Erythroblast (primary cell): ENCODE measurements at regions not wholly inside any gene's neighbourhood (a gene's known extent, or its start where the extent isn't known, plus 50 kb on each side); places are given as distances from the start of the nearest gene placed in this dataset.

Experiments
- GATA1 ChIP-seq: IDR thresholded peaks from 2 replicates; pipeline ENCODE4 v1.6.1; 2011; ENCODE audit warnings: low read depth, mild to moderate bottlenecking, control low read depth, low read length, moderate library complexity
- POLR2A ChIP-seq: IDR thresholded peaks from 2 replicates; pipeline ENCODE4 v1.6.1; 2011; ENCODE audit warnings: mild to moderate bottlenecking, low read length

- TF ChIP-seq POLR2A = no peak
- no peak for TF ChIP-seq GATA1
Measured at GRCh38 chr10:21049482-21049881, 152.4 kb upstream of the NEBL start.
